Mucosa of descending colon (tissue), 3 donors: ENCODE measurements at regions not wholly inside any gene's neighbourhood (a gene's known extent, or its start where the extent isn't known, plus 50 kb on each side); places are given as distances from the start of the nearest gene placed in this dataset.
"Not testable (repeated sequence)": the region's sequence is repeated elsewhere in the genome, so short reads cannot be mapped to it uniquely, and the experiment has no call there.

ENCODE experiments used
- ATAC-seq: fragments of 200-7000 bp; cut with Tn5 transposase; one replicate; pipeline ENCODE4 v1.9.1; 2020; ENCODE audit warnings: mild to moderate bottlenecking, moderate library complexity
- DNase-seq, 3 donors: peaks; one replicate each; pipeline ENCODE4 v3.0.0-alpha.2; 2020
- H3K36me3 ChIP-seq: fragments of 200-600 bp; one replicate; pipeline ENCODE4 v1.8.0; 2021; ENCODE audit warnings: low read depth, mild to moderate bottlenecking
- H3K4me1 ChIP-seq: fragments of 200-600 bp; one replicate; pipeline ENCODE4 v1.8.0; 2021; ENCODE audit warnings: low read depth, mild to moderate bottlenecking
- H3K4me3 ChIP-seq: fragments of 200-600 bp; one replicate; pipeline ENCODE4 v1.8.0; 2021; ENCODE audit warnings: mild to moderate bottlenecking
- H3K9me3 ChIP-seq: fragments of 200-600 bp; one replicate; pipeline ENCODE4 v1.8.0; 2021; ENCODE audit warnings: mild to moderate bottlenecking
- CTCF ChIP-seq: fragments of 200-600 bp; IDR thresholded peaks from one replicate; pipeline ENCODE4 v1.8.0; 2022; ENCODE audit warnings: antibody characterized with exemption, mild to moderate bottlenecking
- intact Hi-C, 2 donors: fragments of 100-400 bp; cut with DNase I in 1 of 2; cut with micrococcal nuclease in 1 of 2; formaldehyde crosslinking; loops; one replicate each; pipeline versions ENCODE4 v1.11.0 to v1.11.1; 2022; cut with DNase I, micrococcal nuclease
- donor health status: DM: no; HTN: no; CAD: no; lungs with moderate emphysema.
- donor health status: DM: no; HTN: no; CAD: no.
- donor health status: DM: no; HTN: yes; CAD: no.

- DNase-seq (peak in 1 of 3 donors; percentile 11), ATAC-seq (no peak)
- TF ChIP-seq CTCF: no peak
- Histone ChIP-seq H3K9me3 (no peaks in the 10 kb centered on the region), H3K4me1 (no peaks in the 10 kb centered on the region), H3K36me3 (no peaks in the 10 kb centered on the region), H3K4me3 (no peak overlapping the region)
- intact Hi-C loops: no loop called here
These were observed 293.0 kb upstream of the HS6ST1 start for GRCh38 chr2:128611421-128612320.

- H3K9me3 ChIP-seq: no peaks in the 10 kb centered on the region
- no peak for TF ChIP-seq CTCF
- H3K4me1 ChIP-seq: no peaks in the 10 kb centered on the region
- no peak overlapping the region for H3K4me3 ChIP-seq
- H3K36me3 ChIP-seq: no peaks in the 10 kb centered on the region
- intact Hi-C loops: no loop called here
- no peak for ATAC-seq
- peak in 2 of 3 donors; percentile 2 to 7 for DNase-seq
These were observed 294.0 kb upstream of the HS6ST1 start for GRCh38 chr2:128612628-128613027.

- TF ChIP-seq CTCF: no peak
- no peaks in the 10 kb centered on the region for H3K36me3 ChIP-seq
- intact Hi-C loops: no loop called here
- H3K4me1 ChIP-seq: no peaks in the 10 kb centered on the region
- no peaks in the 10 kb centered on the region for H3K9me3 ChIP-seq
- DNase-seq (peak in 2 of 3 donors; percentile 6 to 10), ATAC-seq (no peak)
- no peak overlapping the region for H3K4me3 ChIP-seq
These were observed 294.7 kb upstream of the HS6ST1 start for GRCh38 chr2:128613351-128613750.

- Histone ChIP-seq H3K4me1 (no peaks in the 10 kb centered on the region), H3K4me3 (no peak overlapping the region), H3K36me3 (no peaks in the 10 kb centered on the region), H3K9me3 (no peaks in the 10 kb centered on the region)
- peak in 2 of 3 donors; percentile 4 to 7 for DNase-seq
- ATAC-seq: no peak
- intact Hi-C loops: no loop called here
- no peak for TF ChIP-seq CTCF
These were observed 295.2 kb upstream of the HS6ST1 start for GRCh38 chr2:128613876-128614275.

- H3K4me3 ChIP-seq, intact Hi-C loops, H3K36me3 ChIP-seq, ATAC-seq, H3K9me3 ChIP-seq, DNase-seq, H3K4me1 ChIP-seq: not testable (repeated sequence)
These were observed 296.2 kb upstream of the HS6ST1 start for GRCh38 chr2:128614907-128615306.

- intact Hi-C loops: no loop called here
- no peaks in the 10 kb centered on the region for H3K36me3 ChIP-seq
- H3K4me1 ChIP-seq: no peaks in the 10 kb centered on the region
- no peak for TF ChIP-seq CTCF
- no peaks in the 10 kb centered on the region for H3K9me3 ChIP-seq
- H3K4me3 ChIP-seq: no peak overlapping the region
- DNase-seq (peak in 1 of 3 donors; percentile 21), ATAC-seq (no peak)
These were observed 296.9 kb upstream of the HS6ST1 start for GRCh38 chr2:128615571-128615970.
